ENCODE measurements at regions not wholly inside any gene's neighbourhood (a gene's known extent, or its start where the extent isn't known, plus 50 kb on each side); places are given as distances from the start of the nearest gene placed in this dataset.
"Not testable (repeated sequence)": the region's sequence is repeated elsewhere in the genome, so short reads cannot be mapped to it uniquely, and the experiment has no call there.

- no peak for DNase-seq (ENCODE audit: low read depth in 2 of 2)
- H3K4me1 ChIP-seq (ENCODE audit: control insufficient read depth, extremely low read depth, insufficient read depth, low read length) = no peaks in the 10 kb centered on the region
- no peak overlapping the region for H3K4me3 ChIP-seq (replicated peaks in 1 of 4; ENCODE audit: control extremely low read depth in 1 of 4, insufficient read depth in 1 of 4, low read depth in 3 of 4, low read length in 4 of 4)
- TF ChIP-seq EZH2 (IDR thresholded peaks at IDR 0.05; ENCODE audit: low read length, missing control alignments) (no peak), CTCF (conservative IDR thresholded peaks at IDR 0.05 in 1 of 2, IDR thresholded peaks at IDR 0.05 in 1 of 2; ENCODE audit: low read depth in 1 of 2, low read length in 2 of 2) (no peak)
- H3K9ac ChIP-seq (ENCODE audit: insufficient read depth, low read length) = no peak overlapping the region
- H3K27ac ChIP-seq (ENCODE audit: insufficient read depth, low read length) = no peak overlapping the region
- H4K20me1 ChIP-seq (ENCODE audit: control insufficient read depth, extremely low read depth, insufficient read depth, low read length) = no peaks in the 10 kb centered on the region
- no peaks in the 10 kb centered on the region for H3K36me3 ChIP-seq (ENCODE audit: control insufficient read depth, insufficient read depth, low read length)
- no peak overlapping the region for H3K4me2 ChIP-seq (ENCODE audit: extremely low read depth, insufficient read depth, low read length)
- H3K27me3 ChIP-seq (ENCODE audit: control insufficient read depth, insufficient read depth, low read length) = peaks cover 2% of the 10 kb centered on the region
- H2AFZ ChIP-seq (ENCODE audit: low read length) = no peak overlapping the region
- H3K9me3 ChIP-seq (ENCODE audit: control insufficient read depth, insufficient read depth, low read depth, low read length) = no peaks in the 10 kb centered on the region
- no peaks in the 10 kb centered on the region for H3K79me2 ChIP-seq (ENCODE audit: control insufficient read depth, insufficient read depth, low read length)
Measured at GRCh38 chr1:148379170-148379500, 104.0 kb downstream of the PPIAL4G start.

GRCh38 chr1:148377992-148378391, 105.1 kb downstream of the PPIAL4G start:
- not testable (repeated sequence) for H3K4me1 ChIP-seq (ENCODE audit: control insufficient read depth, extremely low read depth, insufficient read depth, low read length); H3K79me2 ChIP-seq (ENCODE audit: control insufficient read depth, insufficient read depth, low read length); H3K36me3 ChIP-seq (ENCODE audit: control insufficient read depth, insufficient read depth, low read length); H3K9ac ChIP-seq (ENCODE audit: insufficient read depth, low read length); H4K20me1 ChIP-seq (ENCODE audit: control insufficient read depth, extremely low read depth, insufficient read depth, low read length); H3K4me3 ChIP-seq (replicated peaks in 1 of 4; ENCODE audit: control extremely low read depth in 1 of 4, insufficient read depth in 1 of 4, low read depth in 3 of 4, low read length in 4 of 4); DNase-seq (ENCODE audit: low read depth in 2 of 2); H3K27me3 ChIP-seq (ENCODE audit: control insufficient read depth, insufficient read depth, low read length); H3K27ac ChIP-seq (ENCODE audit: insufficient read depth, low read length); H3K9me3 ChIP-seq (ENCODE audit: control insufficient read depth, insufficient read depth, low read depth, low read length); H2AFZ ChIP-seq (ENCODE audit: low read length); H3K4me2 ChIP-seq (ENCODE audit: extremely low read depth, insufficient read depth, low read length)

GRCh38 chr1:148377045-148377444, 106.1 kb downstream of the PPIAL4G start:
- not testable (repeated sequence) for H3K4me3 ChIP-seq (replicated peaks in 1 of 4; ENCODE audit: control extremely low read depth in 1 of 4, insufficient read depth in 1 of 4, low read depth in 3 of 4, low read length in 4 of 4); H3K27me3 ChIP-seq (ENCODE audit: control insufficient read depth, insufficient read depth, low read length); H4K20me1 ChIP-seq (ENCODE audit: control insufficient read depth, extremely low read depth, insufficient read depth, low read length); H3K79me2 ChIP-seq (ENCODE audit: control insufficient read depth, insufficient read depth, low read length); H3K4me1 ChIP-seq (ENCODE audit: control insufficient read depth, extremely low read depth, insufficient read depth, low read length); H3K9ac ChIP-seq (ENCODE audit: insufficient read depth, low read length); DNase-seq (ENCODE audit: low read depth in 2 of 2); H3K9me3 ChIP-seq (ENCODE audit: control insufficient read depth, insufficient read depth, low read depth, low read length); H3K36me3 ChIP-seq (ENCODE audit: control insufficient read depth, insufficient read depth, low read length); H3K27ac ChIP-seq (ENCODE audit: insufficient read depth, low read length); H3K4me2 ChIP-seq (ENCODE audit: extremely low read depth, insufficient read depth, low read length); H2AFZ ChIP-seq (ENCODE audit: low read length)

GRCh38 chr1:148374101-148374500, 109.0 kb downstream of the PPIAL4G start:
- no peaks in the 10 kb centered on the region for H4K20me1 ChIP-seq (ENCODE audit: control insufficient read depth, extremely low read depth, insufficient read depth, low read length)
- H3K79me2 ChIP-seq (ENCODE audit: control insufficient read depth, insufficient read depth, low read length) = no peaks in the 10 kb centered on the region
- no peak overlapping the region for H3K27ac ChIP-seq (ENCODE audit: insufficient read depth, low read length)
- no peak for TF ChIP-seq EZH2 (IDR thresholded peaks at IDR 0.05; ENCODE audit: low read length, missing control alignments)
- no peak for TF ChIP-seq CTCF (conservative IDR thresholded peaks at IDR 0.05 in 1 of 2, IDR thresholded peaks at IDR 0.05 in 1 of 2; ENCODE audit: low read depth in 1 of 2, low read length in 2 of 2)
- H2AFZ ChIP-seq (ENCODE audit: low read length) = no peak overlapping the region
- DNase-seq (ENCODE audit: low read depth in 2 of 2) = no peak
- H3K4me1 ChIP-seq (ENCODE audit: control insufficient read depth, extremely low read depth, insufficient read depth, low read length) = no peaks in the 10 kb centered on the region
- no peak overlapping the region for H3K4me3 ChIP-seq (replicated peaks in 1 of 4; ENCODE audit: control extremely low read depth in 1 of 4, insufficient read depth in 1 of 4, low read depth in 3 of 4, low read length in 4 of 4)
- no peak overlapping the region for H3K4me2 ChIP-seq (ENCODE audit: extremely low read depth, insufficient read depth, low read length)
- H3K27me3 ChIP-seq (ENCODE audit: control insufficient read depth, insufficient read depth, low read length) = no peaks in the 10 kb centered on the region
- no peaks in the 10 kb centered on the region for H3K9me3 ChIP-seq (ENCODE audit: control insufficient read depth, insufficient read depth, low read depth, low read length)
- H3K9ac ChIP-seq (ENCODE audit: insufficient read depth, low read length) = no peak overlapping the region
- no peaks in the 10 kb centered on the region for H3K36me3 ChIP-seq (ENCODE audit: control insufficient read depth, insufficient read depth, low read length)
